Endodermal cell (in vitro differentiated cells): ENCODE measurements at regions not wholly inside any gene's neighbourhood (a gene's known extent, or its start where the extent isn't known, plus 50 kb on each side); places are given as distances from the start of the nearest gene placed in this dataset.

Experiments
- DNase-seq: peaks from one replicate; pipeline ENCODE4 v3.0.0-alpha.2; 2017
- H3K27ac ChIP-seq: 2 replicates; pipeline ENCODE4 v1.5.1; 2013; ENCODE audit warnings: mild to moderate bottlenecking, low read depth, low read length, moderate library complexity
- H3K27me3 ChIP-seq: 2 replicates; pipeline ENCODE4 v1.6.1; 2013; ENCODE audit warnings: mild to moderate bottlenecking, low read length, moderate library complexity; ENCODE audit not compliant: insufficient read depth, control insufficient read depth, poor library complexity, severe bottlenecking
- H3K36me3 ChIP-seq: 2 replicates; pipeline ENCODE4 v1.7.0; 2013; ENCODE audit warnings: mild to moderate bottlenecking, low read length, moderate library complexity; ENCODE audit not compliant: control insufficient read depth, insufficient read depth
- H3K4me1 ChIP-seq: one replicate; pipeline ENCODE4 v1.7.0; 2013; ENCODE audit warnings: low read length; ENCODE audit not compliant: control insufficient read depth, insufficient read depth
- H3K4me3 ChIP-seq: 2 replicates; pipeline ENCODE4 v1.5.1; 2013; ENCODE audit warnings: mild to moderate bottlenecking, low read length, moderate library complexity
- H3K9ac ChIP-seq: 2 replicates; pipeline ENCODE4 v1.6.1; 2013; ENCODE audit warnings: mild to moderate bottlenecking, low read length, moderate library complexity; ENCODE audit not compliant: poor library complexity, severe bottlenecking; ENCODE audit errors: extremely low read depth
- H3K9me3 ChIP-seq: 2 replicates; pipeline ENCODE4 v1.6.1; 2013; ENCODE audit warnings: mild to moderate bottlenecking, low read length, moderate library complexity; ENCODE audit not compliant: control insufficient read depth
- H3K27ac Mint-ChIP-seq: 2 replicates; pipeline ENCODE4 v1.8.0; 2020; ENCODE audit warnings: mixed read lengths
- H3K27me3 Mint-ChIP-seq: 2 replicates; pipeline ENCODE4 v1.8.0; 2021; ENCODE audit warnings: mild to moderate bottlenecking, mixed read lengths; ENCODE audit not compliant: insufficient read depth
- H3K36me3 Mint-ChIP-seq: 2 replicates; pipeline ENCODE4 v1.8.0; 2020; ENCODE audit warnings: low read depth, mixed read lengths
- H3K4me1 Mint-ChIP-seq: 2 replicates; pipeline ENCODE4 v1.8.0; 2020; ENCODE audit warnings: mixed read lengths
- H3K4me3 Mint-ChIP-seq: 2 replicates; pipeline ENCODE4 v1.8.0; 2020; ENCODE audit warnings: mild to moderate bottlenecking, moderate library complexity, mixed read lengths
- H3K9me3 Mint-ChIP-seq: 2 replicates; pipeline ENCODE4 v1.8.0; 2020; ENCODE audit warnings: mild to moderate bottlenecking, mixed read lengths
- WGBS, 2 experiments: methylation state at CpG; one replicate each; pipeline versions ENCODE4 v1.1.5 to v1.1.7; 2013; ENCODE audit warnings: missing lambda C conversion rate in 2 of 2, mixed read lengths in 1 of 2; ENCODE audit not compliant: insufficient coverage in 1 of 2, insufficient read length in 1 of 2; 5-methylcytosine and 5-hydroxymethylcytosine counted together
- TF ChIP-seq, protein P1 (sequence below): fragments of 200-600 bp; sonication (generic); conservative IDR thresholded peaks from 2 replicates; pipeline ENCODE4 v1.5.0; 2021; ENCODE audit warnings: antibody characterized with exemption, mild to moderate bottlenecking

DNA sequence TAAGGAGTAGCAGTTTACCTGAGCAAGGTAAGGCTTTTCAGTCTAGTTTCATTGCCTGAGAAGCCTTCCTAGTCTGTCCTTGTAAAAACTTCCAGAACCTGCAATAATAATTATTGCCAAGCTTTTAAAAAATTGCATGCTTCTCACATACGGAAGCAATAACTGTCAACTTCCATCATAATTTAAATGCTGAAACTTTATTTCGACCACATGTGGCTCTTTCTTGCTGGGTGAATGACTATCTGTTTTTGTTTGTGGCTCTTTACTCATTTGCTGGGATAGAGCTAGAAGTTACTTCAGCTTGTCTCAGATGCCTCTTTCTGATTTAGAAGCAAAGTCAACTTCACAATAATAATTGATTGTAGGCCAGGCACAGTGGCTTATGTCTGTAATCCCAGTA lies 95.9 kb upstream of the COL21A1 start:
- Mint-ChIP-seq H3K4me1 (peaks cover 4% of the 10 kb centered on the region), H3K36me3 (no peaks in the 10 kb centered on the region), H3K27me3 (no peaks in the 10 kb centered on the region), H3K27ac (no peak overlapping the region), H3K9me3 (no peaks in the 10 kb centered on the region), H3K4me3 (no peak overlapping the region)
- Histone ChIP-seq H3K9me3 (no peaks in the 10 kb centered on the region), H3K4me3 (no peak overlapping the region), H3K27me3 (no peaks in the 10 kb centered on the region), H3K27ac (no peak overlapping the region), H3K9ac (no peak overlapping the region), H3K4me1 (no peaks in the 10 kb centered on the region), H3K36me3 (no peaks in the 10 kb centered on the region)
- 94% methylated on average over 2 of the region's 2 CpGs; no CpG with 5 or more reads in 1 of the 2 experiments for WGBS, 2 experiments
- DNase-seq, result no peak
- TF ChIP-seq, protein P1, sequence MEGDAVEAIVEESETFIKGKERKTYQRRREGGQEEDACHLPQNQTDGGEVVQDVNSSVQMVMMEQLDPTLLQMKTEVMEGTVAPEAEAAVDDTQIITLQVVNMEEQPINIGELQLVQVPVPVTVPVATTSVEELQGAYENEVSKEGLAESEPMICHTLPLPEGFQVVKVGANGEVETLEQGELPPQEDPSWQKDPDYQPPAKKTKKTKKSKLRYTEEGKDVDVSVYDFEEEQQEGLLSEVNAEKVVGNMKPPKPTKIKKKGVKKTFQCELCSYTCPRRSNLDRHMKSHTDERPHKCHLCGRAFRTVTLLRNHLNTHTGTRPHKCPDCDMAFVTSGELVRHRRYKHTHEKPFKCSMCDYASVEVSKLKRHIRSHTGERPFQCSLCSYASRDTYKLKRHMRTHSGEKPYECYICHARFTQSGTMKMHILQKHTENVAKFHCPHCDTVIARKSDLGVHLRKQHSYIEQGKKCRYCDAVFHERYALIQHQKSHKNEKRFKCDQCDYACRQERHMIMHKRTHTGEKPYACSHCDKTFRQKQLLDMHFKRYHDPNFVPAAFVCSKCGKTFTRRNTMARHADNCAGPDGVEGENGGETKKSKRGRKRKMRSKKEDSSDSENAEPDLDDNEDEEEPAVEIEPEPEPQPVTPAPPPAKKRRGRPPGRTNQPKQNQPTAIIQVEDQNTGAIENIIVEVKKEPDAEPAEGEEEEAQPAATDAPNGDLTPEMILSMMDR, result no peak

DNA sequence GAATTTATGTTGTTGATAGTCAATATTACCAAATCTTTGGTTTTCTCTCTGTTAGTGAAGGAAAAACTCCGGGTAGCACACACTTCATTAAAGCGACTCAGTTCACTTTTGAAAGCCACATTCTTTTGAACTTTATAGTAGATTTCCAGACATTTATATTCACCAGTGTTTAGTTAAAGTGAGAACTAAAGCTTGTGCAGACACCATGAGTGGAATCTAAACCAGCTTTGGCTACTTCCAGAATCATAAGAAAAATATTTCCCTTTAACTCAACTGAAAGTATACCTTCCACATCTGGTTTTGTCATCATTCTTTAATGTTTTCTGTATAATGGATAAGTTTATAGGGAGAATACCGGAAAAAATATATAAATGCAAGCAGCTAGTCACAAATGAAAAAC lies 92.1 kb upstream of the COL21A1 start:
- H3K27me3 ChIP-seq, result no peaks in the 10 kb centered on the region
- no peak overlapping the region for H3K27ac Mint-ChIP-seq
- no peak overlapping the region for H3K9ac ChIP-seq
- no peaks in the 10 kb centered on the region for H3K9me3 Mint-ChIP-seq
- WGBS, 2 experiments, result 42% methylated on average over 2 of the region's 3 CpGs; no CpG with 5 or more reads in 1 of the 2 experiments
- no peaks in the 10 kb centered on the region for H3K9me3 ChIP-seq
- no peak overlapping the region for H3K27ac ChIP-seq
- no peaks in the 10 kb centered on the region for H3K36me3 ChIP-seq
- no peak overlapping the region for H3K4me3 Mint-ChIP-seq
- TF ChIP-seq, protein P1, result no peak
- no peaks in the 10 kb centered on the region for H3K4me1 Mint-ChIP-seq
- no peak for DNase-seq
- H3K27me3 Mint-ChIP-seq, result no peaks in the 10 kb centered on the region
- H3K4me1 ChIP-seq, result no peaks in the 10 kb centered on the region
- no peaks in the 10 kb centered on the region for H3K36me3 Mint-ChIP-seq
- H3K4me3 ChIP-seq, result no peak overlapping the region

DNA sequence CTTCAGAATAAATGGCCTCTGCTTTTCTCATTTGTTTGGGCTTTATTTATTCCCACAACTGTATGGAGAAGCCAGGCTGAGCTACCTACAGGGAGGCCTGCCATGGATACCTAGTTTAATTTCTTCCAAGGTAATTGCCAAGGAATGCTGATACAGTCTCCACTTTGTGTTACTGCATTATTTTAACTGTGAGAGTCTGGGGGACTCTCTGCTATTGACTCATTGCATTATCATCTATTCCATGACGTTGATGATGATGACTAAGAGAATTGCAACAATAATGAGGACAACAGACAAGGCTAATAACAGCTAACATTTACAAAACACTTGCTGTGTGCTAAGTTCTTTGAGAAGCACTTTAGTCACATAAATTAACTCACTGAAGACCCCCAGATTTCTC lies 88.3 kb upstream of the COL21A1 start:
- TF ChIP-seq, protein P1, result no peak
- no peaks in the 10 kb centered on the region for H3K27me3 Mint-ChIP-seq
- no peak overlapping the region for H3K4me3 Mint-ChIP-seq
- Histone ChIP-seq H3K36me3 (no peaks in the 10 kb centered on the region), H3K9me3 (no peaks in the 10 kb centered on the region), H3K4me3 (no peak overlapping the region), H3K27ac (no peak overlapping the region), H3K9ac (no peak overlapping the region), H3K4me1 (no peaks in the 10 kb centered on the region), H3K27me3 (no peaks in the 10 kb centered on the region)
- 67 to 90% methylated on average over 1 of the region's 1 CpG for WGBS, 2 experiments
- H3K4me1 Mint-ChIP-seq, result no peaks in the 10 kb centered on the region
- no peaks in the 10 kb centered on the region for H3K9me3 Mint-ChIP-seq
- no peak overlapping the region for H3K27ac Mint-ChIP-seq
- DNase-seq, result no peak
- H3K36me3 Mint-ChIP-seq, result no peaks in the 10 kb centered on the region
